HG02885 (cell line): ENCODE measurements at regions not wholly inside any gene's neighbourhood (a gene's known extent, or its start where the extent isn't known, plus 50 kb on each side); places are given as distances from the start of the nearest gene placed in this dataset.

Experiments used
- ATAC-seq: cut with Tn5 transposase; IDR thresholded peaks from one replicate; pipeline ENCODE4 v1.9.1; 2021; ENCODE audit warnings: mild to moderate bottlenecking; ENCODE audit not compliant: unreplicated experiment, poor library complexity

GRCh38 chr4:128606173-128606572 lies 203.3 kb upstream of the JADE1 start:
- ATAC-seq = no peak

GRCh38 chr4:128604840-128605239 lies 204.7 kb upstream of the JADE1 start:
- ATAC-seq = no peak

- ATAC-seq = no peak
Measured at GRCh38 chr4:128604204-128604603, 205.3 kb upstream of the JADE1 start.

- no peak for ATAC-seq
Measured at GRCh38 chr4:128603081-128603480, 206.4 kb upstream of the JADE1 start.

GRCh38 chr4:128601991-128602695 lies 207.4 kb upstream of the JADE1 start:
- ATAC-seq = no peak

GRCh38 chr4:128600996-128601871 lies 208.3 kb upstream of the JADE1 start:
- ATAC-seq = no peak

DNA sequence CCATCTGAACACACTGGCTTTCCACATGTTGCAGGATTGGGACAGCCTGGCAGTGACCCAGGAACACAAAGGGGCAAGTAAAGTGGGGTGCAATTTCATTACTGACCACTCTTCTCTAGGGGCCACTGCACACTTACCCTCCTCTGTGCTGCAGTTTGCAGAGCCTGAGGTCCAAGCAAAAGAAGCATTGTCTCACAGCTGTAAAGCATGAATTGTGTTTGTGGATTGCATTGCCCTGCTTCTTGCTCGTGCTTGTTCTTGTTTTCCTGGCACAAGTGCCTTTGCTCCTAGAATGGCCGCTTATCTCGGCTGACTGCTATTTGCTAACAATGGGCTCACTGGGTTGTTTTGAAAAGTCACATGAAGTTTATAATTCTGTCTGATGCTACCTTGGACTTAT lies 209.1 kb upstream of the JADE1 start:
- ATAC-seq = no peak

DNA sequence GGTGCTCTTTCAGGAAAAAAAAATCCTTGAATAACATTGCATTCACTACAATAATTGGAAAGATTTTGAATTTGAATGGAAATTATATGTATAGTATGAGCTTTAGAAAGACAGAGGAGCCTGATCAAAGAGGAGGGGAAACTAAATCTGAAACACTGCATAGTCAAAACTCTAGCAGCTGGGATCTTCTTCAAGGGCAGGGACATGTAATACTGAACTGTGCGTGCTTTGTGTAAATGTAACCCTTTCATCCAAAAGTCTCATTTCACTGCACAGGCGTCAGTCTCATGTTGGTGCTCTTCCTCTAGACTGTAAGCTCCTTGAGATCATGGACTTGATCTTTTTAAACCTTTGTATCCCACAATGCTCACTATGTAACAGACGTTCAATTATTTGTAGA lies 212.0 kb upstream of the JADE1 start:
- ATAC-seq = no peak

DNA sequence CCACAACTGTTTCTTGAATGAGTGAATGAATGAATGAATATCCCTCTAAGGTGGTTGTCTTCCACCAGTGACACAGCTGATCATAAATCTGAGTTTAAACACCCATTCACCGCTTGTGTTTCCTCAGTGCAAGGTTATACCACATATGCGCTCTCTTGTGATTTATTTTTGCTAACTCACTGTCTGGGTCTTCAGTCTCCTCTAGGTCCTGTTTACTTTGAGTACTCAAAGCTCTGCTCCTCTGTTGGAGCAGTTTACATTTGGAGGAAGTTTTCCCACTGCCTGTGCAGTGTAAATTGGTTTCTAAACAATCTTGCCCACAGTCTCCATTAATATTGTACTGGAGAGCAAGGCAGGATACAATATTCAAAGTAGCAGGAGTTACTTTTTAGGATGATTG lies 212.6 kb upstream of the JADE1 start:
- no peak for ATAC-seq

- no peak for ATAC-seq
Measured at GRCh38 chr4:128596115-128596514, 213.4 kb upstream of the JADE1 start.

- no peak for ATAC-seq
Measured at GRCh38 chr4:128591482-128591881, 218.0 kb upstream of the JADE1 start.

GRCh38 chr4:128590773-128591172 lies 218.7 kb upstream of the JADE1 start:
- no peak for ATAC-seq

GRCh38 chr4:128590034-128590740 lies 219.3 kb upstream of the JADE1 start:
- ATAC-seq = no peak

DNA sequence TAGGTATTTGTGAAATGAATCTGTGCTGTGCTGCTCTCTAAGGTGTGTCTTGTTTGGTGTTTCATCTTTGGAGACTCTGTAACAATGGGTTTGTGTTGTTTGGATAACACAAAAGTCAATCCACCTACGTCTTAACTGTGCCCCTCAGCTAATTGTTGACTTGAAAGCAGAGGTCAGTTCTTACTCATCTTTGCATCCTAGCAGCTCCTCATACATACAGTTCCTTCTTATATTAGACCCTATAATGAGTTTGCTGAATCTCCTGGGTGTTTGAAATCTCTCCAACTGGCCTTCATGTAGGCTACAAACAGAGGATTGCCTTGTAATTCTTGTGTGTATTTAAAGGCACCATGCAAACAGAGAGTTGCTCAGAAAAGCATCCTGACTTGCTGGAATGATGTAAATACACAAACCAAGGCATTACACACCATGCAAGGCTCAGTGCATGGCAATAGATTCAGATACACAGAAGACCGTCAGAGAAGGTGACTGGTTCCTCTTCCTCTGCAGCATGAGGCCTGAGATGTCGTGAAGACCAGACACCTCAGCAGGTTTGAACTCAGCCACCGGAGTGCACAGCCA lies 220.0 kb upstream of the JADE1 start:
- ATAC-seq = no peak

DNA sequence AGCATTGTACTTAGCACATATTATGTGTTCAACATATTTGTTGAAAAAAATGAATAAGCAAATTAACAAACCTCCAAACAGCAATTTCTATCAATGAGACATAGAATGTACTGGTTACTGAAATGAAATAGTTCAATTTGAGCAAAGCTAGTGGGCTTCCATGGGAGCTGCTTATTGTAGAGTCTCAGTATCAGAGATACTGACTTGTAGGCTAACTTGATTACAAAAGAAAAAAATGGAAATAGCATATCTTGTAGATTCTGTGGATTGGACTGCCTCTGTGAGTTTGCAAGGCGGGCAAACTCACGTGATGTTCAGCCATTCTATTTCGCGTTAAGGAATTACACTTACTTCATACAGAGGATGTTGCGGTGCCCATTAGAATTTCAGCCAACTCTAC lies 222.1 kb upstream of the JADE1 start:
- no peak for ATAC-seq

DNA sequence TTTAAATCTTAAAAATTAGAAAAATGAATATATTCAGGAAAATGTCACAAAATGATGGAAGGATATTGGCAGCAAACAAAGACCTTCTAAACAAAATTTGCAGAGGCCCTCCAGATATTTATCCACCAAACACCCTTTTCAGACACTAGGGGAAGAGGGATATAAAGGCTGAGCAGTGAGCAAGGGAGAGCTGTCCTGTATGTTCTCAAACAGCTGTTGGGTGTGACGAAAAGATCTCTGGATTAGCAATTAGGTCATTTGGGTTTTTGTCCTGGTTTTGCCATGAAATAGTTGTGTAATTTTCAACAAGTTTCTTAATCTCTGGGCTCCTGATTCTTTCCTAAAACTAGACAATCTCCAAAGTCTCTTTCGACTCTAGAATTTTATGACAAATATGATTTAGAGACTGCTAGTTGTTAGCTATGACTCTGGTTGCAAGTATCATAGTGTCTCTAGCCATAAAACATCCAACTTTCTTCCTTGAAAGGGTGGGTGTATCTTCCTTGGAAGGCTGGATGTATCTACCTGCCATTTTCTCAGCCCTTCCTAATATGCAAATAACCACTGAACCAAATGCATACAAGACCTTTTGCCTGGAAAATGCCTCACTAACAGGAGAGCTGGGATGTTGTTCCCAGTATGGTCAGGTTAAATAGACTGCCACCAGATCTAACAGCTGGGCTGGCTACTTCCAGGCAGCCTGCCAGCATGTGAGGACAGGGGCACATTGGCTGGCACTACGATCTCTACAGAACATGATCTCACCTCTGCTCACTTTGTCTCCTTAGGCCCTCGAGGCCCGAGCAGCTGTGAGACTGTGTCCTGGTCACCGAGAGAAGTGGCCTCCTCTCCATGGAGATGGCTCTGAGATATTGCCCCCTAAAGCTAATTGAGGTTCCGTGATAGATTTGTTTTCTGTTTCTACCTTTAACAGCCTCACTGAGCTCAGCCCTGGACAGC lies 225.5 kb upstream of the JADE1 start:
- no peak for ATAC-seq

DNA sequence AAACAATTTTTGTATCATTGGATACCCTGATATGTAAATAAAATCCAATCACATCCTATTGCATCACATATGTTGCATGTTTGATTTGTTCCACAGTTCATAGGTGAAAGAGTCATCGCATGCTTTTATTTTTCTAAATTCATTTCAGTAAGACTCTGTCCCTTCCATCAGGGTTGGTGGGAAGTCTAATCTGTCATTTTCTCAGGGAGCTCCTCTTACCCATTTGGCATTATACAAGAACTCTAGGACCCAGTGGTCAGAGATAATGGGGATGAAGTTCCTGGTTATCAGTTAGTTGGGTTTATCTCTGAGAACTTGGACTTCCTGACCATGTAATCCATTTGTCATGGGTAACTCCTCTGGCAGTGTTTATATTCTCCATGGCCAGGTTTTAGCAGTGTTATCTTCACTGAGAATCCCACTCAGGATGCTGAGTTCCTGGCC lies 227.1 kb upstream of the JADE1 start:
- no peak for ATAC-seq

GRCh38 chr4:128579154-128579853 lies 230.2 kb upstream of the JADE1 start:
- no peak for ATAC-seq

DNA sequence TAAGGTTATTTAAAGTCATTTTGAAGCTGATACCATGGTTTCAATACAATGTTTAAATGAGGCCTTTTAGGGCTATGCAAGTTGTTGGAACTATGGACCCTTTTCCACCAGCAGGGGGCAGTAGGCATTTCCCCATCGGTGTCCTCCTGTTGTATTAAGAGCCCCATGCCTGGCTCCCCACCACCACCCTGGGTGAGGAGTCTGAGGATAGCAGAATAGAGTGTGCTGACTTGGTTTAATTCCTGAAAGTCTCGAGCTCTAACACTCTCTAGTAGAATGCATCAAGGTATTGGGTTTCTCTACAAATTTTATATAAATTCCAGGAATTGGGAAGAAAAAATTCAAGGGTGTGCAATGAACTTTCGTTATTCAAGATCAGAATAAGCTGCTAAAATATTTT lies 234.8 kb upstream of the JADE1 start:
- ATAC-seq = peak; percentile 97
